ENCODE measurements at regions not wholly inside any gene's neighbourhood (a gene's known extent, or its start where the extent isn't known, plus 50 kb on each side); places are given as distances from the start of the nearest gene placed in this dataset.

GRCh38 chr11:131297441-131297840 is 73.0 kb upstream of the NTM start:
- TF ChIP-seq CTCF (IDR thresholded peaks at IDR 0.05) = no peak
- no peak for TF ChIP-seq POLR2AphosphoS5 (IDR thresholded peaks at IDR 0.05; ENCODE audit: low read depth, low read length)
- TF ChIP-seq TCF7L2 (IDR thresholded peaks at IDR 0.05; ENCODE audit: low read depth, low read length) = no peak
- TF ChIP-seq SIN3A (IDR thresholded peaks at IDR 0.05; ENCODE audit: borderline replicate concordance, insufficient read depth, low read depth, low read length) = no peak
